ENCODE measurements at regions not wholly inside any gene's neighbourhood (a gene's known extent, or its start where the extent isn't known, plus 50 kb on each side); places are given as distances from the start of the nearest gene placed in this dataset.

DNA sequence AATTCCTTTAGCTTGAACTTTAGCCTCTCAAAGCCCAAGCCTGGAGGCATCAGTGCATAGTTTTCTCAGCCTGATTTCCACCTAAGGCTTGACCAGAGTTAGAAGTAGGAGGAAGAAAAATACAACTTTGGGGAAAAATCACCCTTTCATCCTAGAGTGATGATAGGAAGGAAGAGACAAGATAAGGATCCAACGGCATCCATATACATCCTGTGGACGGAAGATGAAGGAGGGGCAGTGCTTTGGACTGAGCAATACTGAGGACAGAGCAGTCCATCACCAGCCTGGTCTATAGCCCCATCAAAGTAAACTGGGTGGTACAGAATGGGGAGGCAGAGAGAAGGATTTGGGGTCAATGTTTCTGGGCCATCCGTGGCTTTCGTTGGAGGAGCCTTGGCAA, 247.9 kb downstream of the FAM76B start:
- no peaks in the 10 kb centered on the region for H3K79me2 ChIP-seq (ENCODE audit: insufficient read depth, low read length)
- no peaks in the 10 kb centered on the region for H4K20me1 ChIP-seq (ENCODE audit: control insufficient read depth, insufficient read depth, insufficient read length)
- H3K4me3 Mint-ChIP-seq: no peak overlapping the region
- no peak overlapping the region for H3K14ac ChIP-seq (ENCODE audit: insufficient read depth, low read length)
- no peak overlapping the region for H3K27ac Mint-ChIP-seq
- no peak overlapping the region for H4K5ac ChIP-seq (ENCODE audit: insufficient read length, low read depth, low read length)
- no peak overlapping the region for H4K91ac ChIP-seq (ENCODE audit: insufficient read length, low read depth, low read length)
- no peak overlapping the region for H2AFZ ChIP-seq (ENCODE audit: low read length)
- no peak overlapping the region for H3K23ac ChIP-seq (ENCODE audit: insufficient read length, low read depth, low read length)
- H3K56ac ChIP-seq (ENCODE audit: insufficient read length, low read depth, low read length): no peak overlapping the region
- no peak for DNase-seq
- no peak overlapping the region for H3K9ac ChIP-seq (ENCODE audit: extremely low read depth, insufficient read length, low read length)
- no peak overlapping the region for H2AK5ac ChIP-seq (ENCODE audit: insufficient read length, low read length)
- H3K27ac ChIP-seq (ENCODE audit: insufficient read length, low read depth, low read length): no peak overlapping the region
- H3K79me1 ChIP-seq (ENCODE audit: insufficient read depth, low read depth, low read length, poor library complexity, severe bottlenecking): no peaks in the 10 kb centered on the region
- no peak overlapping the region for H2BK12ac ChIP-seq (ENCODE audit: insufficient read length, low read depth, low read length)
- TF ChIP-seq, protein P1, sequence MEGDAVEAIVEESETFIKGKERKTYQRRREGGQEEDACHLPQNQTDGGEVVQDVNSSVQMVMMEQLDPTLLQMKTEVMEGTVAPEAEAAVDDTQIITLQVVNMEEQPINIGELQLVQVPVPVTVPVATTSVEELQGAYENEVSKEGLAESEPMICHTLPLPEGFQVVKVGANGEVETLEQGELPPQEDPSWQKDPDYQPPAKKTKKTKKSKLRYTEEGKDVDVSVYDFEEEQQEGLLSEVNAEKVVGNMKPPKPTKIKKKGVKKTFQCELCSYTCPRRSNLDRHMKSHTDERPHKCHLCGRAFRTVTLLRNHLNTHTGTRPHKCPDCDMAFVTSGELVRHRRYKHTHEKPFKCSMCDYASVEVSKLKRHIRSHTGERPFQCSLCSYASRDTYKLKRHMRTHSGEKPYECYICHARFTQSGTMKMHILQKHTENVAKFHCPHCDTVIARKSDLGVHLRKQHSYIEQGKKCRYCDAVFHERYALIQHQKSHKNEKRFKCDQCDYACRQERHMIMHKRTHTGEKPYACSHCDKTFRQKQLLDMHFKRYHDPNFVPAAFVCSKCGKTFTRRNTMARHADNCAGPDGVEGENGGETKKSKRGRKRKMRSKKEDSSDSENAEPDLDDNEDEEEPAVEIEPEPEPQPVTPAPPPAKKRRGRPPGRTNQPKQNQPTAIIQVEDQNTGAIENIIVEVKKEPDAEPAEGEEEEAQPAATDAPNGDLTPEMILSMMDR (conservative IDR thresholded peaks at IDR 0.05): no peak
- no peaks in the 10 kb centered on the region; the same call in 1 of the 2 replicates for H3K27me3 Mint-ChIP-seq (ENCODE audit: low read depth)
- no peak overlapping the region for H3K4me2 ChIP-seq (ENCODE audit: insufficient read depth, insufficient read length, low read length)
- no peak overlapping the region for H4K8ac ChIP-seq (replicated peaks; ENCODE audit: insufficient read length, low read depth, low read length)
- H3K23me2 ChIP-seq (ENCODE audit: insufficient read length, low read depth, low read length, poor library complexity, severe bottlenecking): no peaks in the 10 kb centered on the region
- no peaks in the 10 kb centered on the region for H3K4me1 ChIP-seq (ENCODE audit: insufficient read depth, low read length)
- no peaks in the 10 kb centered on the region for H3K9me3 Mint-ChIP-seq
- no peak overlapping the region for H3T11ph ChIP-seq (ENCODE audit: low read length)
- no peak overlapping the region for H2BK5ac ChIP-seq (ENCODE audit: insufficient read length, low read length)
- H3K4ac ChIP-seq (ENCODE audit: low read depth, low read length): no peak overlapping the region
- H3K9me3 ChIP-seq (ENCODE audit: control insufficient read depth, low read depth, low read length): no peaks in the 10 kb centered on the region
- no peak overlapping the region for H2BK15ac ChIP-seq (ENCODE audit: low read depth, low read length)
- no peaks in the 10 kb centered on the region for H3K27me3 ChIP-seq (ENCODE audit: insufficient read depth, low read length)
- no CpG with 5 or more reads among the region's 4 CpGs for WGBS (ENCODE audit: extremely low coverage, insufficient read length, low lambda C conversion rate)
- peaks cover 0 to 1% (median 0%) of the 10 kb centered on the region in 3 experiments; a peak in 1 of 7 replicates for H3K36me3 Mint-ChIP-seq (ENCODE audit: insufficient read depth in 1 of 3, low read depth in 3 of 3)
- no peak overlapping the region for H3K18ac ChIP-seq (ENCODE audit: insufficient read length, low read depth, low read length)
- no peak overlapping the region for H2BK20ac ChIP-seq (ENCODE audit: low read depth, low read length, poor library complexity, severe bottlenecking)
- H3K4me1 Mint-ChIP-seq: no peaks in the 10 kb centered on the region
- H2BK120ac ChIP-seq (ENCODE audit: low read depth, low read length, poor library complexity, severe bottlenecking): no peak overlapping the region
